GM19468 (cell line): ENCODE measurements at regions not wholly inside any gene's neighbourhood (a gene's known extent, or its start where the extent isn't known, plus 50 kb on each side); places are given as distances from the start of the nearest gene placed in this dataset.
"Not testable (repeated sequence)": the region's sequence is repeated elsewhere in the genome, so short reads cannot be mapped to it uniquely, and the experiment has no call there.

Experiments
- ATAC-seq: cut with Tn5 transposase; IDR thresholded peaks from one replicate; pipeline ENCODE4 v1.9.1; 2021; ENCODE audit warnings: mild to moderate bottlenecking, moderate library complexity, moderate number of reproducible peaks; ENCODE audit not compliant: unreplicated experiment; ENCODE audit errors: extremely low read depth

GRCh38 chr1:60503266-60503925 lies 429.8 kb upstream of the C1orf87 start:
- no peak for ATAC-seq

DNA sequence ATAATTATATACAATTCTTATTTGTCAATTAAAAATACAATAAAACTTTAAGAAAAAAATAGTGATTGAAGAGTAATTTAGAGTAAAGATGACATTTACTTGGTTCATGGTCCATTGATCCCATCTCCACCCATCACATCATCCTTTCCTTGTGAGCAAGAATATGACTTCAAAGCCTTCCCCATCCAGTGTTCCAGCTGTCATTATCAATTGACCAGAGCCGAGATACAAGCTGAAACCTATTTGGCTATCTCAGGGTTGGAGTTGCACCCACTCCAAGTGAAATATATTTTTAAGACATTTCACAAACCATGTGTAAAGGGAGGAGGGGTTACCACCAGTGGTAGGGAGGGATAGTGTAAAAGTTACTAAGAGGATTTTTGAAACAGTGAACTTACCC lies 428.9 kb upstream of the C1orf87 start:
- no peak for ATAC-seq

- not testable (repeated sequence) for ATAC-seq
These were observed 416.4 kb upstream of the C1orf87 start for GRCh38 chr1:60489916-60490480.

DNA sequence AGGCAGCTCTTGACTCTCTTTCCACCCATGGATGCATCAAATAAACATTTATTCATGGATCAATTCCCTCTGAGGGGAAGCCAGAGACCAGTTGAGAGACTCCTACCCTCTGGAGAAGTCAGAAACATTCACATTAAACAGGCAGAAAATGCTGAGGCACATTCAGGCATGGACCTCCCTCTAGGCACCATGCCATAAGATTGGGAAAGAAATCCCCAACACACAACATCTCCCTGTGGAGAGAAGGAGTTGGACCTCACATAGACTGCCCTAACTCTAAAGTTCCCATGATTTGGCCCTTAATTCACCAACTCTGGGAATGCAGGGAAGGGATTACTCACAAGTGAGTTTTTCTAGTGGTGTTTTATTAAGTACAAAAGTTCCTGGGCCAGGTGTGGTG lies 415.3 kb upstream of the C1orf87 start:
- ATAC-seq, result no peak

- no peak for ATAC-seq
These were observed 414.2 kb upstream of the C1orf87 start for GRCh38 chr1:60487565-60488345.

- ATAC-seq, result no peak
These were observed 409.9 kb upstream of the C1orf87 start for GRCh38 chr1:60483509-60483908.

- no peak for ATAC-seq
These were observed 396.7 kb upstream of the C1orf87 start for GRCh38 chr1:60470246-60470645.

- ATAC-seq, result no peak
These were observed 390.2 kb upstream of the C1orf87 start for GRCh38 chr1:60463786-60464185.

- no peak for ATAC-seq
These were observed 389.6 kb upstream of the C1orf87 start for GRCh38 chr1:60463146-60463545.

DNA sequence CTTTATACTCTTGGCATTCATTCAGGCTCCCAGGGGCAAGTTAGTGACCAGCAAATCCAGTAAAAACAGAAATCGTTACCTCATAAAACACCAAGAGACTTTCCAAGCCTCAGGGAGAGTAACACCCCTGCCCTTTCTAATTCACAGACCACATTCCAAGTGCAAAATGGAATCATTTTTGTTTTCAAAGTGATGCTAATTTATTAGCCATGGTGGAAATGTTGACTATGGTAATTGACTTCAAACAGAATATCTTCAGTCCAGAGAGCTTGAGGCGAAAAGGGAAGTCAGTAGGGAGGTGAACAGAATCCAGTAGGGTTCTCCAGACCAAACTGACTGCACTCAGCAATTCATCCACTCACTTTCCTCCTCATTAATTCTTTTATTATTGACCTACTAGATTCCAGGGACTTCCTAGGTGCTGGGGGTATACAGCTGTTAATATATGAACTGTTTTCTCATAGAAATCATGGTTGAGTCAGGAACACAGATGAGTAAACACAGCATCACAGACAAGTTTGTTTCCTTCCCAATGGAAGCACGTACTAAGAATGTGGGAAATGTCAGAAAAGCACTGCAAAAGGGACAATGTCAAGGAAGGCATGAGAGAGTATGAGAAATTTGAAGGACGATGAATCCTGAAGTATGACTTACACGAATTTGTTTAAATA lies 388.5 kb upstream of the C1orf87 start:
- ATAC-seq, result no peak

DNA sequence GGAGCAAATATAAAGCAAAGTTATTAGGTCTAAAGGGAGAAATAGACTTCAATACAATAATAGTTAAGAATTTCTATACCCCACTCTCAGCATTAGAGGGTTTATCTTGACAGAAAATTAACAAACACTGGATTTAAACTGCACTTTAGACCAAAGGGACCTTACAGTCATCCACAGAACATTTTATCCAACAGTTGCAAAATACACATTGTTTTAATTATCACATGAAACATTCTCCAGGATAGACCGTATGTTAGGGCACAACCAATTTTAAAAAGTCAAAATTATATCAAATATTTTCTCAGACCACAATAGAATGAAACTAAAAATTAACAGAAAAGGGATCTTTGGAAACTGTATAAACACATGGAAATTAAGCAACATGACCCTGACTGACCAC lies 384.5 kb upstream of the C1orf87 start:
- ATAC-seq, result no peak

DNA sequence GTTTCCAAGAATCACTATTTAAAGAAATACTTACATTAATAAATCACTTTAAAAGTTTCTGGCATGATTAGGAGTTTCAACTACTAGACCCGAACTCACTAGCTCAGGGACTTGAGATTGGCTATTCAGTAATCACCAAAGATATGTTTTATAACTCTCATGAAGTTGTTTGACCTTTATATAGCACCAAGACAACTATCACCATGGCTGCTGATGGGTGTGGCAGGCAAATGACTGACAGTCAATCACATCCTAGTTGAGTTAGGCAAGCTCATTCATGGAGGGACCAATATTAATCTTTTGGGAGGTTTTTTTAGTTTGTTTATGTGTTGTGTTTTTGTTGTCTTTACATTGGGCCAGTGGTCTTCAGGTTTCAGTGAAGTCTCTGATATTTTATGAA lies 376.3 kb upstream of the C1orf87 start:
- ATAC-seq, result no peak

GRCh38 chr1:60448850-60449249 lies 375.3 kb upstream of the C1orf87 start:
- no peak for ATAC-seq

- ATAC-seq, result no peak
These were observed 371.1 kb upstream of the C1orf87 start for GRCh38 chr1:60444680-60445079.

DNA sequence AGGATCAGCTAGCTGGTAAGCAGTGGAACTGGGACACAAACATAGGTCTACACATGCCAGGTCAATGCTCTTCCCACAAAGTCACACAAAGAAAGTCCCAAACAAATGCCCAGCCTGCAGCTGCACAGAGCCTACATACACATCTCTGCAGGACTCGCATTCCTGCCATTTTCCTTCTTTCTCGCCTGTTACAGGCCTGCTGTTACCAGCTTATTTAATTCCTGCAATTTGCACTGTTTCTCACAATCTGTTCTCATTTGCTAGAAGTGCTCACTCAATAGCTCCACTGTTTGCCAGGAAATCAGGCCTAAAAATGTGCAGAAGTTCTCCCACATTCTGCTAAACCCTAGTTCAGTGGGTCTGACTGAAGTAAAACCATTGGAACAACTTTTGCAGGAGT lies 362.6 kb upstream of the C1orf87 start:
- ATAC-seq, result no peak

GRCh38 chr1:60431593-60431992 lies 358.0 kb upstream of the C1orf87 start:
- no peak for ATAC-seq

- ATAC-seq, result no peak
These were observed 356.8 kb upstream of the C1orf87 start for GRCh38 chr1:60430375-60430774.

DNA sequence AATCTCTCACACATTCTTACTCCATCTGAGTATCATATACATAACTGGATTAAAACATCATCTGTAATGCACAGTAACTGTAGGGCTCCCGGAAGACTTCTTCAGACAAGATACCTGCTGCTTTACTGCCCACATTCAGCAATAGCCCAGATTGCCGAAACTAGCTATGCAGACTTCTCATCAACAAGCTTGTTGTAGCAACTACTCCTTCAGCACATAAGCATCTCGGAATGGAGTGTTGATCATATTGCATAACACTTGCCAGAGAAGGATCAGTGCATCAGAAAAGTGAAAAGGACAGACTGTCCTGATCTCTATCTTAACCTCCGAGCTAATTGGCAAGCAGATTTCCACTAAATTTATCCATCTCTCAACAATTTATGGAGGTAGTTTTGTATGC lies 354.6 kb upstream of the C1orf87 start:
- no peak for ATAC-seq

- ATAC-seq, result no peak
These were observed 354.1 kb upstream of the C1orf87 start for GRCh38 chr1:60427701-60428100.

DNA sequence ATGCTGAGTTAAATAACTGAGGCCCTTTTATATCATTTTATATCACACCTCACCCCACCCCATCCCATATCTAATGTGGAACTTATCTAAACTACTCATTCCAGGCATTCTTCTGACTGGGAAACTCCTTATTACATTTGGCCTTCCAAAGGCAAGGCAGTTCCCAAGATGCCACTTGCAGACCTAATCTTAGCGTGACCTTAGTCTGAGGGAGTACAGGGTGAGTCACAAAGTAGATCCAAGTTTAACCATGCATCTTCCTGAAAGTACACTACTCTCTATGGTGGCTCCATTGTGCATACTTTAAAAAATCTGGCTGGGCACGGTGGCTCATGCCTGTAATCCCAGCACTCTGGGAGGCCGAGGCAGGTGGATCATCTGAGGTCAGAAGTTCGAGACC lies 353.6 kb upstream of the C1orf87 start:
- ATAC-seq, result no peak

DNA sequence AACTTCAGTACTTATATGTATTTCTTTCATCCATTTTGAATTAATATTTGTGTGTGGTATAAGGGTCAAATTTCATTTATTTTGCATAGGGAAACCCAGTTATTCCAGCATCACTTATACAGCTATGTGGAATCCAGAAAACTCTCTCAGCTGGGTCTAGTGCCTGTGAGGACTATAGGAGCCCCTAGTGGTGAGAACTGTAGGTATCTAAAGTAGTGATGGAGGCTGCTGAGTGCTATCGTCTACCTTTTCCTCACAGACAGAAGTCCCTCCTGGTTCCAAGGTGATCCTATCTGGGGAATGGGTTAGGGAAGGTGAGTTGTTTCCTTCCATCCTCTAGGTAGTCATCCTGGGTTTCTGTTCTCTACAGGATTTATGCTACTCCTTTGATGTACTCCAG lies 352.0 kb upstream of the C1orf87 start:
- ATAC-seq, result no peak
